HCT116 (cell line): ENCODE measurements at regions not wholly inside any gene's neighbourhood (a gene's known extent, or its start where the extent isn't known, plus 50 kb on each side); places are given as distances from the start of the nearest gene placed in this dataset.

Source experiments
- ATAC-seq: fragments of 200-7000 bp; cut with Tn5 transposase; 2 replicates; pipeline ENCODE4 v1.9.1; 2020; ENCODE audit warnings: mild to moderate bottlenecking, moderate library complexity
- BruUV-seq: library from RNA; stranded (reverse); fragments of 400-500 nt; replicated peaks from 2 replicates; lab custom pipeline; 2021; lab: Mats Ljungman, UMichigan
- CTCF ChIA-PET: fragments of 300-600 bp; sonication (Branson Sonifier 250); formaldehyde crosslinking; loops from one replicate; lab custom pipeline; 2021; ENCODE audit warnings: antibody characterized with exemption; lab: Charles Lee
- POLR2A ChIA-PET: fragments of 300-600, 350-600 bp; sonication (Branson Sonifier 250); formaldehyde crosslinking; loops from one replicate; lab custom pipeline; 2021; ENCODE audit warnings: antibody characterized with exemption; lab: Charles Lee
- RAD21 ChIA-PET, 2 experiments: fragments of 300-600 bp; sonication (Branson Sonifier 250); formaldehyde crosslinking; loops; one replicate each; lab custom pipeline; 2023; ENCODE audit warnings: low total read pairs in 2 of 2; ENCODE audit not compliant: uncharacterized antibody in 2 of 2, unreplicated experiment in 2 of 2, low non-redundant PET in 1 of 2; lab: Charles Lee
- DNase-seq: peaks from one replicate; pipeline ENCODE4 v3.0.0-alpha.2; 2010; ENCODE audit warnings: low read depth, low spot score
- H2AFZ ChIP-seq: fragments of 200-600 bp; shearing (Covaris generic), sonication (generic); 2 replicates; pipeline ENCODE4 v1.6.1; 2017; ENCODE audit warnings: low read depth, mixed run types, mixed read lengths, antibody characterized with exemption, low read length; ENCODE audit not compliant: poor library complexity, severe bottlenecking
- H3K27ac ChIP-seq: 2 replicates; pipeline ENCODE4 v1.5.1; 2012; ENCODE audit warnings: low read depth, low read length
- H3K27me3 ChIP-seq: fragments of 200-600 bp; sonication (generic); 2 replicates; pipeline ENCODE4 v1.6.1; 2016; ENCODE audit warnings: mixed run types, low read length, mixed read lengths; ENCODE audit not compliant: insufficient read depth
- H3K36me3 ChIP-seq, 2 experiments: fragments of 200-500 bp in 1 of 2; fragments of 200-600 bp in 1 of 2; sonication (Bioruptor generic) in 1 of 2; sonication (generic) in 1 of 2; 2 replicates each; pipeline versions ENCODE4 v1.5.1 to v1.6.1; 2014 to 2016; ENCODE audit warnings: low read length in 2 of 2, inconsistent platforms in 1 of 2, mixed read lengths in 1 of 2, mixed run types in 1 of 2; ENCODE audit not compliant: insufficient read depth in 2 of 2, control insufficient read depth in 1 of 2
- H3K4me1 ChIP-seq, 2 experiments: fragments of 200-600 bp in 1 of 2; sonication (generic) in 1 of 2; 2 replicates each; pipeline versions ENCODE4 v1.5.1 to v1.6.1; 2012 to 2017; ENCODE audit warnings: low read length in 2 of 2, inconsistent platforms in 1 of 2, mild to moderate bottlenecking in 1 of 2, mixed read lengths in 1 of 2, mixed run types in 1 of 2, moderate library complexity in 1 of 2; ENCODE audit not compliant: insufficient read depth in 2 of 2, control insufficient read depth in 1 of 2
- H3K4me2 ChIP-seq: fragments of 200-600 bp; sonication (generic); 2 replicates; pipeline ENCODE4 v1.6.1; 2017; ENCODE audit warnings: mixed run types, low read length, mixed read lengths
- H3K4me3 ChIP-seq, 2 experiments: fragments of 200-600 bp in 1 of 2; sonication (generic) in 1 of 2; replicated peaks in 1 of 2; 2 replicates each; pipeline ENCODE4 v1.5.1; 2011 to 2016; ENCODE audit warnings: low read length in 2 of 2, control low read depth in 1 of 2, low read depth in 1 of 2, mild to moderate bottlenecking in 1 of 2, mixed read lengths in 1 of 2, mixed run types in 1 of 2
- H3K79me2 ChIP-seq: fragments of 200-600 bp; sonication (generic); 2 replicates; pipeline ENCODE4 v1.6.1; 2017; ENCODE audit warnings: mild to moderate bottlenecking, mixed run types, low read length, moderate library complexity, mixed read lengths; ENCODE audit not compliant: insufficient read depth
- H3K9ac ChIP-seq: fragments of 200-600 bp; sonication (generic); 2 replicates; pipeline ENCODE4 v1.6.1; 2016; ENCODE audit warnings: low read length, mixed read lengths
- H3K9me2 ChIP-seq: fragments of 200-600 bp; sonication (generic), shearing (Covaris generic); 2 replicates; pipeline ENCODE4 v1.6.1; 2017; ENCODE audit warnings: mixed run types, mild to moderate bottlenecking, moderate library complexity; ENCODE audit not compliant: insufficient read depth
- H3K9me3 ChIP-seq, 2 experiments: fragments of 200-500 bp in 1 of 2; fragments of 200-600 bp in 1 of 2; sonication (Bioruptor generic) in 1 of 2; sonication (generic) in 1 of 2; 2 replicates each; pipeline ENCODE4 v1.6.1; 2014 to 2017; ENCODE audit warnings: low read length in 2 of 2, mixed read lengths in 2 of 2, inconsistent platforms in 1 of 2, low read depth in 1 of 2, mild to moderate bottlenecking in 1 of 2, mixed run types in 1 of 2, moderate library complexity in 1 of 2; ENCODE audit not compliant: control insufficient read depth in 1 of 2, insufficient read depth in 1 of 2
- H4K20me1 ChIP-seq: fragments of 200-600 bp; sonication (generic), shearing (Covaris generic); 2 replicates; pipeline ENCODE4 v1.6.1; 2017; ENCODE audit warnings: mixed run types, mild to moderate bottlenecking, moderate library complexity; ENCODE audit not compliant: insufficient read depth
- CBX3 ChIP-seq: IDR thresholded peaks from 2 replicates; pipeline ENCODE4 v1.6.1; 2012; ENCODE audit warnings: low read depth
- CEBPB ChIP-seq: IDR thresholded peaks from 2 replicates; pipeline ENCODE4 v1.6.1; 2012; ENCODE audit warnings: low read depth
- EGR1 ChIP-seq: IDR thresholded peaks from 2 replicates; pipeline ENCODE4 v1.6.1; 2012; ENCODE audit warnings: low read depth
- EZH2phosphoT487 ChIP-seq: fragments of 200-600 bp; IDR thresholded peaks from 2 replicates; pipeline ENCODE4 v1.6.1; 2018; ENCODE audit warnings: antibody characterized with exemption, borderline replicate concordance
- MAX ChIP-seq: IDR thresholded peaks from 2 replicates; pipeline ENCODE4 v1.6.1; 2012
- POLR2AphosphoS5 ChIP-seq: IDR thresholded peaks from 2 replicates; pipeline ENCODE4 v1.6.1; 2011; ENCODE audit warnings: mild to moderate bottlenecking, low read depth, low read length, moderate library complexity
- RAD21 ChIP-seq: IDR thresholded peaks from 2 replicates; pipeline ENCODE4 v1.6.1; 2012; ENCODE audit warnings: low read depth, mild to moderate bottlenecking
- REST ChIP-seq: IDR thresholded peaks from 2 replicates; pipeline ENCODE4 v1.6.1; 2012; ENCODE audit warnings: low read depth
- SIN3A ChIP-seq: IDR thresholded peaks from 2 replicates; pipeline ENCODE4 v1.6.1; 2012; ENCODE audit warnings: low read depth
- SP1 ChIP-seq: IDR thresholded peaks from 2 replicates; pipeline ENCODE4 v1.6.1; 2012; ENCODE audit warnings: low read depth
- SRF ChIP-seq: IDR thresholded peaks from 2 replicates; pipeline ENCODE4 v1.6.1; 2012; ENCODE audit warnings: low read depth
- TCF7L2 ChIP-seq: IDR thresholded peaks from 2 replicates; pipeline ENCODE4 v1.7.0; 2011; ENCODE audit warnings: borderline replicate concordance, inconsistent platforms; ENCODE audit not compliant: insufficient read depth, insufficient read length; ENCODE audit errors: extremely low read depth
- YY1 ChIP-seq: IDR thresholded peaks from 2 replicates; pipeline ENCODE4 v1.6.1; 2011; ENCODE audit warnings: low read length, low read depth, moderate library complexity, mild to moderate bottlenecking; ENCODE audit not compliant: insufficient replicate concordance; ENCODE audit errors: extremely low read depth
- ZNF274 ChIP-seq: fragments of 200-500 bp; sonication (Bioruptor generic); IDR thresholded peaks from 2 replicates; pipeline ENCODE4 v1.6.1; 2014; ENCODE audit warnings: mild to moderate bottlenecking, low read depth, low read length, inconsistent platforms
- intact Hi-C: fragments of 100-400 bp; cut with micrococcal nuclease; formaldehyde crosslinking; loops from 2 replicates; pipeline ENCODE4 v1.10.0; 2022

- no peak overlapping the region for H3K9ac ChIP-seq
- H3K27ac ChIP-seq, result no peak overlapping the region
- H4K20me1 ChIP-seq, result no peaks in the 10 kb centered on the region
- H3K4me3 ChIP-seq, result no peak overlapping the region
- H3K79me2 ChIP-seq, result no peaks in the 10 kb centered on the region
- H3K4me1 ChIP-seq, result no peaks in the 10 kb centered on the region
- ChIA-PET POLR2A (no interaction called here), CTCF (no interaction called here), RAD21 (no interaction called here)
- no peaks in the 10 kb centered on the region for H3K36me3 ChIP-seq
- H3K27me3 ChIP-seq, result no peaks in the 10 kb centered on the region
- H3K9me2 ChIP-seq, result no peaks in the 10 kb centered on the region
- ATAC-seq (no peak), DNase-seq (no peak)
- BruUV-seq, result no TSS peak
- H3K9me3 ChIP-seq, result no peaks in the 10 kb centered on the region
- no peak overlapping the region for H3K4me2 ChIP-seq
- intact Hi-C loops, result no loop called here
- no peak for TF ChIP-seq EGR1
- TF ChIP-seq CEBPB, result no peak
- TF ChIP-seq TCF7L2, result no peak
- TF ChIP-seq MAX, result no peak
- TF ChIP-seq SRF, result no peak
- no peak for TF ChIP-seq YY1
- no peak for TF ChIP-seq CBX3
- TF ChIP-seq SIN3A, result no peak
- TF ChIP-seq ZNF274, result no peak
- no peak for TF ChIP-seq REST
- no peak for TF ChIP-seq EZH2phosphoT487
- no peak for TF ChIP-seq RAD21
- TF ChIP-seq SP1, result no peak
- no peak for TF ChIP-seq POLR2AphosphoS5
- no peak overlapping the region for H2AFZ ChIP-seq
These were observed 148.9 kb upstream of the MEIS2 start for GRCh38 chr15:37249249-37249648.
